PFSK-1 (cell line): ENCODE measurements at regions not wholly inside any gene's neighbourhood (a gene's known extent, or its start where the extent isn't known, plus 50 kb on each side); places are given as distances from the start of the nearest gene placed in this dataset.

Experiments used
- POLR2AphosphoS5 ChIP-seq: IDR thresholded peaks from 2 replicates; pipeline ENCODE4 v1.6.1; 2012; ENCODE audit warnings: low read depth, mild to moderate bottlenecking, control low read depth, low read length, moderate library complexity
- SIN3A ChIP-seq: IDR thresholded peaks from 2 replicates; pipeline ENCODE4 v1.6.1; 2012; ENCODE audit warnings: mild to moderate bottlenecking, low read length, moderate library complexity, borderline replicate concordance; ENCODE audit not compliant: insufficient read depth

- TF ChIP-seq POLR2AphosphoS5 (no peak), SIN3A (no peak)
Measured at GRCh38 chr12:97629382-97629781, 166.8 kb downstream of the RMST start.
